GM19351 (cell line): ENCODE measurements at regions not wholly inside any gene's neighbourhood (a gene's known extent, or its start where the extent isn't known, plus 50 kb on each side); places are given as distances from the start of the nearest gene placed in this dataset.

Experiments used
- ATAC-seq: cut with Tn5 transposase; IDR thresholded peaks from one replicate; pipeline ENCODE4 v1.9.1; 2021; ENCODE audit warnings: mild to moderate bottlenecking, moderate library complexity; ENCODE audit not compliant: unreplicated experiment

DNA sequence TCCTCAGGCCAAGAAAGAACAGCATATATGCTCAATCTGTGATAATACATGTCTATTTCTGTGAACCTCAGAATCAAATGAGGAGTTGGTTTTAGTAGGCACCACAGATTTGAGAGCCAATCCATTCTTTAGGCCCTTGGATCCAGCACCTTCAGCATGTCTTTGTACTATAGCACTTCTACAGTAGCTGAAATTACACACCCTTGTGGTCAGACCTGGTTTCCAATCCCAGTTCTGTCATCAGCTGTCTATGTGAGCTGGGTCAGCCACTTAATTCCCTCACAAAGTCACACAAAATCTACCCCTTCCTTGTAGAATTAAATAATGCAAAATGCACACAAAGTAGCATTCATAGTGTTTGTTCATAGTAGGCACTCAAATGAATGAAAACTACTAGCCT is 381.3 kb upstream of the LARGE1 start:
- no peak for ATAC-seq

DNA sequence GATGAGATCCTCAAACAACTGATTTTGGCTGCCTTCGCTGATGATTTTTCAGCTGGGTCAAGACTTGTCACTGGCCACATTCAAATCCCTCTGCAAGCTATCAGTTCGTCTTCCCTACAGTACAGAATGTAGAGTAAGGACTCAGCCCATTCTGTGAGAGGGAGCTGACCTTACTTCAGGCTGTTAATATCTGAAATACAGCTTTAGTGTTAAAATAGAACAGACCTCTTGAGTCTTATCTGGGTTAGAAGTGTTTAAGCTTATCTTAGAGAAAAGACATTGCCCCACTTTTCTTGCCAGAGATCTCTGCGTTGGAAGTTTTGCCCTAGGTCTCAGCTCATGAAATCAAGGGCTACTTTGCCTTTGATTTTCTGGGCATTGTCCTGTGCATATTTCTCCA is 383.4 kb upstream of the LARGE1 start:
- no peak for ATAC-seq

DNA sequence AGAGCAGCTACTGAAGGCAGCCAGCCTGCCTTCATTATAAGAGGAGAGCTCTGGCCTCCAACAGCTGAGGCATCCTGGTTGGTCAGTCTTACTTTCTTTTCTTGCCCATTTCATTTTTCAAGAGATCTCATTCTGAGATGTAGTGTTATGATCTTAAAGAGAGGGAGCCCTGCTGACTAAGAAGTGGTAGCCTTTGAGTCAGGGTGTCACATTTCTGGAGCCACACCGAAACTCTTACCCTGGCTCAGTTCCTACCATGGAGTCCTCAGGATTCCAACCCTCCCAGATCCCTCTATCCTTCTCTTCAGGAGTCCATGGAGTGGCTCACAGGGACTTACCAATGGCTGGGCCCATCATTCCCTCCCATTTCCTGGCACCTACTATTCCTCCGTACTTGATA is 386.1 kb upstream of the LARGE1 start:
- ATAC-seq, result no peak

DNA sequence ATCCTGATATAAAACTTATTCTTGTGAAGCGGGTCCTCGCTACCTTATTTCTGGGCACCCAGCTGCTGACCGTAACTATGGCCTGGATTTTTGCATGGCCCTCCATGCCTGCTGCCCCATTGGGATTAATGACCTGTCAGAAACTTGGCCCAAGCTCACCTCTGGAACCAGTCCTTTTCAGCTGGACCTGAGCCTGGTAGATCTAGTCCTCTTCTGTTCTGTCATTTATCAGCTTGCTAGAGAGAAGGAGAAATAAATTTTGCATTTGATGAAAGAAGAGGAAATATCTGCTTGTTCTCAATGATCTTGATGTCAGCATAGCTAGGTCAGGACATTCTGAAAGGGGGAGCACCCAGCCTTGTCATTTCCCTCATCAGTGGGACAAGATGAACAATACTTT is 387.8 kb upstream of the LARGE1 start:
- no peak for ATAC-seq

DNA sequence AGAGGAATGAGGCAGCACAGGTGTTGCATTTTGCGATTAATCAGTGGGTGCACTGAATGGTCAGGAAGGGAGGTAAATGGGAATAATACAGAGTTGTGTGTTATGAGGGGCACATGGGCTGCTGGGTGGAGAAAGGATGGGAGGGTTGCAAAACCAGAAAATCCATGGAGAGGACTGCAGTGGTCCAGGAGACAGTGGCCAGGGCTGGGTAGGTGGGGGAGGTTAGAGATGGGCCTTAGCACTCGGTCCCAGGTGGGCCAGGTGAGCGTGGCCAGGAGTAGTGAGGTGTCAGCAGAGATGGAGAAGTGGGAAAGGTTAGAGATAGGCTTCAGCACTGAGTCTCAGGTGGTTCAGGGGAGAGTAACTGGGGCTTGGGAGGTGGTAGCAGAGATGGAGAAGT is 399.1 kb upstream of the LARGE1 start:
- ATAC-seq, result no peak

DNA sequence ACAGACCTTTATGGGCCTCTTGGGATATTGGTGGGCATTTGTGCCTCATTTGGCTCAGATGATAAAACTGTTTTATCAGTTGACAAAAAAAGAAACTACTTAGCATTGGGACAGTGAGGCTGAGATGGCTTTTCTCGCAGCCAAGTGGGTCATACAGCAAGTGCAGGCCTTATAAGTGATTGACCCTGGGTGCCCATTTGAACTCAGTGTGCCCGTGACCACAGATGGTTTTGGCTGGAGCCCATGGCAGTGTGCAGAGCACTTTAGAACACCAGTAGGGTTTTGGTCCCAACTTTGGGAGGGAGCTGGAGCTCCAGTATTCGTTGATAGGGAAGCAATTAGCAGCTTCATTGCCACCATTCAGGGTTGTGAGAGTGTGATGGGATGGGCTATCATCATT is 404.5 kb upstream of the LARGE1 start:
- no peak for ATAC-seq

DNA sequence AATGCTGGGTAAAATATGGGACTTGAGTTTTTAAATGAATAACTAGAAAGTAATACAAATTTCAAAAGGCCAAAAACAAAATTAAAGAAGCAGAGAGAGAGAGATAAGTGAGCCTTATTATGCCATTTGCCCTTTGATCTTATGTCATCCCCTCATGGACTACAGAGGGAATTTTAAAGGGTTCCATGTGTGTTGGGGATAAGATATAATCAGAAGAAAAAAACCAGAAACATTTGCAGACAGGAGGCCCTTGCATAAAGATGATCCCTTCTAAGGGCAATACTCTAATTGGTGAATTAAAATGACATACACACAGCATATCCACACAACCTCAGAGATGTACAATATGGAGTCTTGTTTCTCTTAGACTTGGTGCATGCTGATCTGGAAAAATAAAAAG is 406.6 kb upstream of the LARGE1 start:
- no peak for ATAC-seq

DNA sequence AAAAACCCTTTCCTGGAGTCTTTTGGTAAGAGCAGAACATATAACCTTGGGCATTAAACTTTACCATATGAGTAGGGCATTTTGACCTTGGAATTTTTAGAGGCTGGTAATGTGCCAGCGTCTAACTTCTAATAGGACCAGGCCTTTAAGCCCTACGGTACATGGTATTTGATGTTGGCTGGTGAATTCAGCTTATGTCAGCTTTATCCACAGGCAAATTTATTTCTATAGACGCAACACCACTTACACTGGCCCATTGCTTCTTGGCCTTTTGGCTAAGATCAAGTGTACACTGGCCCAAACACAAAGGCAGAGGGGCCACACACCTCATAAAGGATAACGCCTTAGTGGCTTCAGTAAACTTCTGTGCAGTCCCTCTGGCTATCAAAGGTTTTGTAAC is 410.2 kb upstream of the LARGE1 start:
- no peak for ATAC-seq

DNA sequence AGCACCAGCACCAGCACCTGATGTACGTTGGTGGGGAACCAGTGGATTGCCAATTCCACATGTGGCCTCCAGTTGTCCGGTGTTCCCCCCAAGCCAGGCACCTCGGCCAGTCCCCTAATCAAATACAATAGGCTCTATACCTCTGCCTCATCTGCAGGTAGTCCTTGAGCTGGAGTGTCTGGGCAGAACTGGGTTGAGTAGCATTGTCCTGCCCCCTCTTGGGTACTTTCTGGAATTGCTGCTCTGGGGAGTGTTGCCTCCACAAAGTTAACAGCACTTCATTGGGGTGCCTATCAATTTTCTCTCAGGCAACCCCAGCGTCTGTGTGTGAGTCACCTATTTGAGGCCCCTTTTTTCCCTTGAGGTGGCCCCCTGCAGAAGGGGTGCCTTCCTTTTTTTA is 413.0 kb upstream of the LARGE1 start:
- no peak for ATAC-seq

DNA sequence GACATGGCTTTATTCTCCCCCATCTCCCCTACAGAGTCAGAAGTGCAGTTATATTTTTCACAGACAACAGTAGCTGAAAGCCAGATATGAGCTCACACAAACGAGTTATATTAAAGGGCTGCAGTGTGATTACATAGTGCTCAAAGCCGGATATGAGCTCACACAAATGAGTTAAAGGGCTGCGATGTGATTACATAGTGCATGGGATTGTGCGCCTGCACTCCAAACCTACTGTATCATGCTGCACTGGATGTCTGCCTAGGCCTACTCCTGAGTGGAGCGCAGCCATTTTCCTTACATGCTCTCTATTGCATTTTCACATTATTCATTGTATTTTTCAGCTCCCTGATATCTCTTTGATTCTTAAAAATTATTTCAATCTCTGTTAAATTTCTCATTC is 414.6 kb upstream of the LARGE1 start:
- no peak for ATAC-seq

DNA sequence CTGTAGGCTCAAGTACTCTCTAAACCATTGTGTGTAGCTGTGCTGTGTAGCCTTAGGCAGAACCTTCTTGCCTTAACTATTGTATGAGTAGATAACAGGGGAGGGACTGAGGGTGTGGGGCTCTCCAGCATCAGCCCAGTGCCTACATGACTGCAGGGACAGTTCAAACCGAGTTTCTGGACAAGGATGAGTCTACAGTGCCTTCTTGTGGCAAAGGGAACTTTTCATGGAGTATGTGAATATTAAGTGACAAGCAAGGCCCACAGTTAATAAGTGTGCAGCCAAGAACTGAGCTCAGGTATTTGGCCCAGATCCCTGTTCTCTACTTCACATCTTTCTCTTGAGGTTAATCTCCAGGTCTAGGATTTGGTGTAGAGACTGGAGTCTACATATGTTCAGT is 424.4 kb upstream of the LARGE1 start:
- ATAC-seq, result no peak

DNA sequence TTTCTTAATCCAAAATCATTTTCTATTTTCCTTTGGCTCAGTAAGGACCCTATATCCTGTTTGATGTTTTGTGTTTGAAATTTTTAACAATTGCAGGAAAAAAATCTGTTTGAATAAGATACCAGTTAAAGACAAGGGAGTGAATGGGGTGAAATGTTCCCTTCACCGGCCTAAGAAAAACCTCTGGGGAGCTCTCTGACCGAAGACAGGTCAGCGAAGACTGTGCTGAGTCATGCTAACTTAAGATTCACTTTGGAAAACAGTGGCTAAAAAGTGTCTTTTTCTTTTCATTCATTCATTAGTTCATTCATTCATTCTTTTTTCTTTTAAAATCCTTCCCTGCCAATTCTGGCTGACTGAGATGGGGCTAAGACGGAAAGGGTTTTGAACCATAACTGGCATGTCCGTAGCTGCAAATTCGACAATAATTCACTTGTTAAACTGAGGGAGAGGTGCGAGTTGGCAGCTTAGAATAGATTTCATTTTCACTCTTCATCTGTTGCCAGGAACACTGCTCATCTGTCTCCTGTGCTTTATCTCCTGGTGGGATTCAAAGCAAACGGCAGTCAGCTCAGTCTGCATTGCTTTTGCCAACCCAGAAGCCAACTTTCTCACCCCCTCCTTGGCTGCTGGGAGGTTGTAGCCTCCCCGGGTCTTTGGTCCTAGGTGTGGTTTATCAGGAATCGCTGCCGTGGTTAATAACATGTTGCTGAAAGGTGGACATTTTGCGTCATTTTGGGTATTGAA is 434.0 kb upstream of the LARGE1 start:
- ATAC-seq, result no peak

DNA sequence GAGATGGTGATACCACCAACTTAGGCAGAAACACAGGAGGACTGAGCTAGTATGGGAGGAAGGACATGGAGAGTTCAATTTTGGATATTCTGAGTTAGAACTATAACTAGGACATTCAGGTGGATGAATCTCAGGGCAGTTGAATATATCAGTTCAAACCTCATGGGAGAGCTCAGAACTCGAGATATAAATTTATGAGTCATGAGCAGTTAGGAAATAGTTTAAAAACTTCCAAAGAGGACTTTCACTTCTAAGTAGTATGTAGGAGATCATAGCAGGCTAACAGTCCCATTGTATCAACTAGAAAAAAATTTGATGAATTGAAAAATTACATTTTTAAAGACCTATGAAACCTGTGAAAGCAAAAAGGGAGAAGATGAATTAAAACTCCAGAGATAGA is 436.2 kb upstream of the LARGE1 start:
- no peak for ATAC-seq

DNA sequence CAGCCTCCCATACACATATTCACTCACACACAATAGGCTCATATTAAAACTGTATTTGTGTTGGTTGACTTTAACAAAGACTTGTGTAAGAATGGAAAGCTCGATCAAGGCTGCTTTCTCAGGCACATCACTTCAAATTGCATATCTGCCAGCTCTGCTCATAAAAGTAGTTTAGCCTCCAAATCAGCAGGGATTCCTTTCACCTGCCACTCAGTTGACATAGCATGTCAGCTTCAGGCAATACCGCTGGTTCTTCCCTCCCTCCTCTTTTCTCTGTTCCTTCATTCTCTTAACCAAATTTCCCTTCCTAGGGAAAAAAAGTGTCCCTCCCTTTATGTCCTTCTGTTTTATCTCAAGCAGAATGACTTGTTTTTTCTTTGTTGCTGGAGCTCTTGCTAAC is 450.4 kb upstream of the LARGE1 start:
- no peak for ATAC-seq

DNA sequence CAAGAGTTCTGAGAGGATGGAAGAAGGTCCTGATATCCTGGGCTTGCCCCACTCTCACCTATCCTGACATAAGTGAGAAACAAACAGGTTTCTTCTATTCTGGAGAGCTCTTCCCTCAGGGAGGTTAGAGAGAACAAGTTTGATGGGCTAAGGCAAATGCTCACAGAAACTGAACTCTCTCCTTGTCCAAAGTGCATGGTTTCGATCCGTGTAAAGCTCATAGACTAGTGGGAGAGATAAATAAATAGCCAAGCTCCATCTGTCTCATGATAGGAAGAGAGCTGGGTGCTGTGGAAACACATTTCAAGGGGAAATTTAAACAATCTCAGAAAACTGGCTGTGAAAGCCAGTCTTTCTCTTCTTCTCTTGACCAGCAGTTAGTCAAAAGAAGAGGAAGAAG is 459.5 kb upstream of the LARGE1 start:
- ATAC-seq, result no peak

DNA sequence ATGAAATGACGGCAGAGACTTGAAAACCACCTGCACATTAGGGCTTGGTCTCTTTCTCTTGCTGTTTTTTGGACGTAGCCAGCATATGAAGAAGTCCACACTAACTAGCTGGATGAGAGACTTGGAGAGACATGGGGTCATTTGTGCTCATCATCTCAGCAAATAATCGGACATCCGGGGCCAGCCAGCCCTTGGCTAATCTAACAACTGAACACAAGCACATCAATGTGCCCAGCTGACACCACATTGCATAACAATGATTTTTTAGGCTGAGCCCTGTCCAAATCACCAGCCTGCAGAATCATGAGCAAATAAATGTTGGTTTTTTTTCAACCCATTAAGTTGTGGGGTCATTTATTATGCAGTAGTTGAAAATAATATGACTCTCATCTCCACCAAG is 460.3 kb upstream of the LARGE1 start:
- no peak for ATAC-seq

DNA sequence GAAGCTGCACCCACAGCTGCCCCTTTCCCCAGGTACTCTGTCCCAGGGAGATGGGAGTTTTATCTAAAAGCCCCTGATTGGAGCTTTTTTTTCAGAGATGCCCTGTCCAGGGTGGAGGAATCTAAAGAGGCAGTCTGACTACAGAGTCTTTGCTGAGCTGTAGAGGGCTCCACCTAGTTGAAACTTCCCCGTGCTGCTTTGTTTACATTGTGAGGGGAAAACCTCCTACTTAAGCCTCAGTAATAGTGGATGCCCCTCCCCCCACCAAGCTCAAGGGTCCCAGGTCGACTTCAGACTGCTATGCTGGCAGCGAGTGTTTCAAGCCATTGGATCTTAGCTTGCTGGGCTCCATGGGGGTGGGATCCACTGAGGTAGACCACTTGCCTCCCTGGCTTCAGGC is 470.1 kb upstream of the LARGE1 start:
- ATAC-seq, result no peak

DNA sequence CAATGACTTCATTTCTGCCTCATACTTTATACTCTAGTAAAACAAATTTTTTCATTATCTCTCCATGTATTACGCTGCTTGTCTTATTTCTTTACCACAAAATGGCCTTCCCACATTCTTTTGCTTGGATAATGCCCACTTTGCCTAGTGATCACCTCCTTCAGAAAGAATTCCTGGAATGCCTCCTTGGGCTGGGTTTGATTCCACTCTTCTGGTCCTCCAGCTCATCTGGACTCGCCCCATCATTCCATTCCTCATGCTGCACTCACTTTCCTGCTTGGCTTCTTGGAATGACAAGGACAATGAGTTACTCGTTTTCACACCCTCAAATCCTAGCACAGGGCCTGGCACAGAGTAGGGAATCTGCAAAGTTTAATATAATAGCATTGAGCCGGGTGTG is 475.1 kb upstream of the LARGE1 start:
- ATAC-seq, result no peak

DNA sequence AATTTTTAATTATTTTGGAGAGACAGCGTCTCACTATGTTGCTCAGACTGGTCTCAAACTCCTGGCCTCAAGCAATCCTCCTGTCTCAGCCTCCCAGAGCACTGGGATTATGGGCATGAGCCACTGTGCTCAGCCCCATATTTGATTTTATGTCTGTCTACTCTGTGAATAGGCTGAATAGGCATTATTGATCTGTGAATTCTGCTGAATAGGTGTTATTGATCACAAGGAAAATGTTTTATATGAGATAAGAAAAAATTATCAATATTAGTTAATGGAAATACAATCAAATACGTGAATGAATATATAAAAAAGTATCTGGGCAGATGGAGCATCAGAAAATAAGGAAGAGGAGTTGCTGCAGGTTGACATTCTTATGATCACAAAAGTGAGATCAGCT is 483.4 kb upstream of the LARGE1 start:
- ATAC-seq, result no peak

DNA sequence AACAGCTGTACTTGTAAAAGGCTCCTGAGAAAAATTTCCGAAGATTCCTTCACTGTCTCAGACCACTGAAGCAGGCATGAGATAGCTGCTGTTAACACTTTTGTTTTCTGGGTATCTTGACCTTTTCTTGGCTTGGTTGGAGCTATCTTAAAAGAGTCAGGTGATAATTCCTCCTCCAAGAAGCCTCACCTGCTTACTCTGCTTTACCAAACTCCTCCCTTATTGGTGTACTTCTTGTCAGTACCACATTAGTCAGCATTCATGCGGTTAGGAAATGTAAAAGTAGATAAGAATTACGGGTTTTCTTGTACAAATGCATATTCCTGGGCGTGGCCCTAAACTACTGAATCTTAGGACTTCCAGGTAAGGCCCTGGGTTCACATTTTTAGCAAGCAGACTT is 489.8 kb upstream of the LARGE1 start:
- no peak for ATAC-seq

DNA sequence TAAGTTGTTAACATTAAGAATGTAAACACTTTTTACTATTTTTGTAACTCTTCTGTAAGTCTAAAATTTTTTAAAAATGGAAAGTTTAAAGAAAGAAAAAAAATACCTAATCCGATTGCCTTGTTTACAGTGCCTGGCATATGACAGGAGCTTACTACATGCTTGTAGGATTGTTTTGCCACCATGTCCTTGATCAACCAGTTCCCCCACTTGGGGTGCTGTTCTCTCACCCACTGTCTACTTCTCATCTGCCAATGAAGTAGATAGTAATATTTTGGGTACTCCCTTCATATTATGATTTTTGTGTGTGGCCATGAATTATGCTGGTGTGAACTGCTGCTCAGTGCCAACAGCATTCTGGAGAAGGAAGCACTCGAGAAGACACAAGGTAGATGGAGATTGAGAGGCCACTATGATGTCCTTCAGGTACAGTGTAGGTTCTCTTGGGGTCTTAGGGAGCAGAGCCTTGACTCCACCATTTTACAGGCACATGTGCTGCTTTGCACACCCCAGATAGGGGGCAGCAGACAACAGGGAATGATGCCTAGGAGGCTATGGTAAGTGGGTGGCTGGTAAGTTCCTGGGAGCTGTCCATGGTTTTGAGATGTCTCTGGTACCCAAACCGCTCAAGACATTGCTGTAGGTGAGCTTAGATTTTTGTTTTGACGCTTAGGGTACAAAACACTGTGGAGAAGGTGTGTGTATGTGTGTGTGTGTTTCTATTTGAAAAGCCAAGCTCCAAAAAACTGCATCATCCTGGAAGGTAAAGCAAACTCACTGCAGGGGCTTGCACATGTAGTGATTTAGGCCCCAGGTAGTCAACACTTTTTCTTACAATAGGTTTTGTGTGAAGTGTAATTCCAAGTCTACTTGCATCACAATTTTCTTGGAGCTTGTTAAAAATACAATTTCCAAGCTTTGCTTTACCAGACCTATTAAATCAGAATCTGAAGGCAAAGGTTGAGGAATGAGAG is 494.5 kb upstream of the LARGE1 start:
- ATAC-seq, result no peak
